GM12872 (cell line): ENCODE measurements at regions not wholly inside any gene's neighbourhood (a gene's known extent, or its start where the extent isn't known, plus 50 kb on each side); places are given as distances from the start of the nearest gene placed in this dataset.

Experiments
- TF ChIP-seq, protein P1 (sequence below): IDR thresholded peaks from 3 replicates; pipeline ENCODE4 v1.5.1; 2011; ENCODE audit warnings: low read depth, mild to moderate bottlenecking, low read length, moderate library complexity; ENCODE audit not compliant: insufficient read depth

DNA sequence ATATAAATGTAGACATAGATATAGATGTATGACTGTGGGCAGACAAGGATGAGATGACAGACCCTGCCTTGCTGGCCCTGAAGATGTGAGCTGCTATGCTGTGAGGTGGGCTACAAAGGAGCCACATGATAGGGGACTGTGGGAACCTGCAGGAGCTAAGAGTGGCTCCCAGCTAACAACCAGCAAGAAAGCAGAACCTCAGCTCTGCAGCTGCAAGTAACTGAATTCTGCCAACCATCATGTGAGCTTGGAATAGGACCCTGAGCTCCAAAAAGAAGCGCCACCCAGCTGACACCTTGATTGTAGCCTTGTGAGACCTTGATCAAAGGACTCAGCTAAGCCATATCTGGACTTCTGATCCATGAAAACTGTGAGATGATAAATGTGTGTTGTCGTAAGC, 123.3 kb upstream of the GRM7 start:
- TF ChIP-seq, protein P1, sequence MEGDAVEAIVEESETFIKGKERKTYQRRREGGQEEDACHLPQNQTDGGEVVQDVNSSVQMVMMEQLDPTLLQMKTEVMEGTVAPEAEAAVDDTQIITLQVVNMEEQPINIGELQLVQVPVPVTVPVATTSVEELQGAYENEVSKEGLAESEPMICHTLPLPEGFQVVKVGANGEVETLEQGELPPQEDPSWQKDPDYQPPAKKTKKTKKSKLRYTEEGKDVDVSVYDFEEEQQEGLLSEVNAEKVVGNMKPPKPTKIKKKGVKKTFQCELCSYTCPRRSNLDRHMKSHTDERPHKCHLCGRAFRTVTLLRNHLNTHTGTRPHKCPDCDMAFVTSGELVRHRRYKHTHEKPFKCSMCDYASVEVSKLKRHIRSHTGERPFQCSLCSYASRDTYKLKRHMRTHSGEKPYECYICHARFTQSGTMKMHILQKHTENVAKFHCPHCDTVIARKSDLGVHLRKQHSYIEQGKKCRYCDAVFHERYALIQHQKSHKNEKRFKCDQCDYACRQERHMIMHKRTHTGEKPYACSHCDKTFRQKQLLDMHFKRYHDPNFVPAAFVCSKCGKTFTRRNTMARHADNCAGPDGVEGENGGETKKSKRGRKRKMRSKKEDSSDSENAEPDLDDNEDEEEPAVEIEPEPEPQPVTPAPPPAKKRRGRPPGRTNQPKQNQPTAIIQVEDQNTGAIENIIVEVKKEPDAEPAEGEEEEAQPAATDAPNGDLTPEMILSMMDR: no peak

- TF ChIP-seq, protein P1: no peak
Measured at GRCh38 chr3:6739288-6739687, 121.6 kb upstream of the GRM7 start.

GRCh38 chr3:6743067-6743720, 117.7 kb upstream of the GRM7 start:
- TF ChIP-seq, protein P1: no peak

DNA sequence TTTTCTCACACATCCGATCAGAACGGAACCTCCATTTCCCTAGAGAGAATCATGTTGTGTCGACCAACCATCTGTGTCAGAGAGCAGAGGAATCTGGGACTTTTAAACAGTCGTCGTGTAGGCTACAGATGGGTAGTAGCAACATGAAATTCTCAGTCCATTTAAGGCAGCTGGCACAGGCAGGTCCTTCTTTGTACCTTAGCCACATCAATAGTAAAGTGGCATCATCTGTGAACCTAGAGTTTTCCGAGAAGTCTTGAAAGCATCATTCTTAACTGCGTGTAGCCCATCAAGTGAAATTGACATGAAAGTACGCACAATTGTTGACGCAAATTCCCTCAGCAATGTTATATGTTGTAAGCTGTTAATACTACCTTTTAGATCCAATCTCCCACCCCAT, 114.5 kb upstream of the GRM7 start:
- TF ChIP-seq, protein P1: no peak

DNA sequence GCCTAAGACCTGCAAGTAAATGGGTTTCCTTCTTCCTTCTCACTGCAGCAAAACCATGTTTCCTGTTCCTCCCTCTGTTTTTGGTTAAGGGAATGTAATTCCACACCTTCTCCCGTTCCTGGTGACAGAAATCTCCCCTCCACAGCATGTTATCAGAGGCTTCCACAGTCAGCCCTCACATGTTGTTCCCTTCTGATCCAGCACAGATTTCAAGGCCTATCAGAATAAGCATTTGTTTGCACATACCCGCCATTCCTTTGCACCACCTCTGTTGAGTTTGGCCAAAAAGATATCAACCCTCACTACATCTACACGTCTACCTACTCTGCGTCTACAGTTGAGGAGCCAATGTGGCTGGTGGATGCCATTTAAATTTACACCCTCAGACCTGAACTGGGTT, 113.9 kb upstream of the GRM7 start:
- TF ChIP-seq, protein P1: no peak

- TF ChIP-seq, protein P1: no peak
Measured at GRCh38 chr3:6750782-6751181, 110.1 kb upstream of the GRM7 start.

- TF ChIP-seq, protein P1: no peak
Measured at GRCh38 chr3:6753536-6753935, 107.4 kb upstream of the GRM7 start.
